K562 (cell line): ENCODE measurements at regions not wholly inside any gene's neighbourhood (a gene's known extent, or its start where the extent isn't known, plus 50 kb on each side); places are given as distances from the start of the nearest gene placed in this dataset.

Experiments
- ATAC-seq: fragments of 200-7000 bp; cut with Tn5 transposase; 3 replicates; pipeline ENCODE4 v1.9.1; 2020; ENCODE audit warnings: moderate library complexity
- BruUV-seq: library from RNA; stranded (reverse); fragments of 400-500 nt; replicated peaks from 2 replicates; lab custom pipeline; 2021; lab: Mats Ljungman, UMichigan
- CTCF ChIA-PET: fragments of 300-600 bp; formaldehyde crosslinking; extraction: SDS; loops from one replicate; lab custom pipeline; 2021; ENCODE audit warnings: low intra/inter-chr PET ratio; lab: Yijun Ruan, JAX
- POLR2A ChIA-PET: fragments of 300-600, 350-650 bp; sonication (Branson Sonifier 250); formaldehyde crosslinking; extraction: SDS; loops from one replicate; lab custom pipeline; 2021; ENCODE audit warnings: antibody characterized with exemption, inconsistent platforms; lab: Yijun Ruan, JAX
- DNase-seq, 4 experiments: peaks; one replicate each; pipeline versions ENCODE4 v3.0.0 to v3.0.0-alpha.2; 2011 to 2018; ENCODE audit warnings: low spot score in 3 of 4, mixed read lengths in 3 of 4; ENCODE audit errors: extremely low read depth in 1 of 4
- FAIRE-seq: peaks from 2 replicates; lab custom pipeline; 2011; peaks lifted over from hg19 to GRCh38; lab: Jason Lieb, UNC
- H2AFZ ChIP-seq: 2 replicates; pipeline ENCODE4 v1.6.0; 2011; ENCODE audit warnings: low read depth, low read length, control low read depth, inconsistent platforms
- H3K27ac ChIP-seq: fragments of 200-600 bp; 3 replicates; pipeline ENCODE4 v1.8.0; 2011; ENCODE audit warnings: low read depth, mild to moderate bottlenecking, control low read depth, inconsistent platforms, low read length, moderate library complexity, mixed read lengths; ENCODE audit errors: extremely low read depth
- H3K27me3 ChIP-seq, 2 experiments: fragments of 300-600 bp in 1 of 2; 2 replicates in 1 of 2; 3 replicates in 1 of 2; pipeline versions ENCODE4 v1.6.0 to v1.8.0; 2011; ENCODE audit warnings: inconsistent platforms in 2 of 2, low read length in 2 of 2, mild to moderate bottlenecking in 1 of 2, mixed read lengths in 1 of 2, moderate library complexity in 1 of 2; ENCODE audit not compliant: control insufficient read depth in 2 of 2, insufficient read depth in 2 of 2
- H3K36me3 ChIP-seq: fragments of 300-600 bp; 3 replicates; pipeline ENCODE4 v1.8.0; 2011; ENCODE audit warnings: mild to moderate bottlenecking, low read length, inconsistent platforms; ENCODE audit not compliant: control insufficient read depth, insufficient read depth
- H3K4me1 ChIP-seq, 2 experiments: fragments of 200-600 bp in 1 of 2; replicated peaks in 1 of 2; 2 replicates in 1 of 2; 3 replicates in 1 of 2; pipeline versions ENCODE4 v1.5.1 to v1.8.0; 2011; ENCODE audit warnings: inconsistent platforms in 2 of 2, low read length in 2 of 2, mild to moderate bottlenecking in 1 of 2, mixed read lengths in 1 of 2, moderate library complexity in 1 of 2; ENCODE audit not compliant: control insufficient read depth in 2 of 2, insufficient read depth in 2 of 2
- H3K4me2 ChIP-seq: 2 replicates; pipeline ENCODE4 v1.6.1; 2011; ENCODE audit warnings: low read length, control low read depth, inconsistent platforms, mixed read lengths; ENCODE audit not compliant: insufficient read depth
- H3K4me3 ChIP-seq: fragments of 200-600 bp; sonication (generic), shearing (Covaris generic); 2 replicates; pipeline ENCODE4 v1.5.1; 2016; ENCODE audit warnings: control low read depth, inconsistent platforms
- H3K79me2 ChIP-seq: fragments of 200-600 bp; 3 replicates; pipeline ENCODE4 v1.8.0; 2011; ENCODE audit warnings: low read length, inconsistent platforms; ENCODE audit not compliant: control insufficient read depth, insufficient read depth
- H3K9ac ChIP-seq, 2 experiments: 2 replicates each; pipeline versions ENCODE4 v1.6.0 to v1.6.1; 2011; ENCODE audit warnings: low read depth in 2 of 2, low read length in 2 of 2, control low read depth in 1 of 2, inconsistent platforms in 1 of 2, mild to moderate bottlenecking in 1 of 2, mixed read lengths in 1 of 2; ENCODE audit not compliant: insufficient read depth in 1 of 2
- H3K9me1 ChIP-seq: one replicate; pipeline ENCODE4 v1.6.0; 2011; ENCODE audit warnings: inconsistent platforms, mild to moderate bottlenecking, low read length, moderate library complexity; ENCODE audit not compliant: control insufficient read depth, insufficient read depth
- H3K9me3 ChIP-seq: replicated peaks from 2 replicates; pipeline ENCODE4 v1.5.1; 2011; ENCODE audit warnings: low read depth, low read length, inconsistent platforms; ENCODE audit not compliant: control insufficient read depth, insufficient read depth
- H4K20me1 ChIP-seq: replicated peaks from 2 replicates; pipeline ENCODE4 v1.6.1; 2011; ENCODE audit warnings: low read length, inconsistent platforms, mixed read lengths; ENCODE audit not compliant: control insufficient read depth, insufficient read depth
- C11orf30 ChIP-seq: fragments of 450-650 bp; IDR thresholded peaks from 2 replicates; pipeline ENCODE4 v1.6.1; 2016; ENCODE audit warnings: low read depth, mild to moderate bottlenecking
- GATAD2A ChIP-seq: fragments of 450-650 bp; IDR thresholded peaks from 2 replicates; pipeline ENCODE4 v1.6.1; 2017
- HDAC6 ChIP-seq: IDR thresholded peaks from 2 replicates; pipeline ENCODE4 v1.6.1; 2012; ENCODE audit warnings: low read depth, mild to moderate bottlenecking, control low read depth, inconsistent platforms, low read length, moderate library complexity
- MAFF ChIP-seq: IDR thresholded peaks from 2 replicates; pipeline ENCODE4 v1.6.1; 2012; ENCODE audit warnings: low read length, improper control_type of control experiment
- MAFG ChIP-seq: fragments of 450-650 bp; conservative IDR thresholded peaks from 2 replicates; pipeline ENCODE4 v1.6.1; 2016; ENCODE audit warnings: missing genetic modification characterization, missing compliant biosample characterization
- MAFK ChIP-seq: IDR thresholded peaks from 2 replicates; pipeline ENCODE4 v1.6.1; 2011; ENCODE audit warnings: low read length, improper control_type of control experiment
- NEUROD1 ChIP-seq: fragments of 150-350 bp; IDR thresholded peaks from 2 replicates; pipeline ENCODE4 v1.6.1; 2014; ENCODE audit warnings: borderline replicate concordance, low read length, low read depth; ENCODE audit not compliant: partially characterized antibody
- NFE2 ChIP-seq: IDR thresholded peaks from 2 replicates; pipeline ENCODE4 v1.6.1; 2014; ENCODE audit warnings: antibody characterized with exemption, low read depth
- NFE2L1 ChIP-seq: fragments of 450-650 bp; IDR thresholded peaks from 2 replicates; pipeline ENCODE4 v1.6.1; 2016; ENCODE audit warnings: missing genetic modification characterization, low read depth, mild to moderate bottlenecking, missing compliant biosample characterization, moderate library complexity, borderline replicate concordance
- ZNF316 ChIP-seq: fragments of 450-650 bp; IDR thresholded peaks from 2 replicates; pipeline ENCODE4 v1.6.1; 2016
- ZNF354B ChIP-seq: fragments of 250-450 bp; sonication (Bioruptor Pico); IDR thresholded peaks from 2 replicates; pipeline ENCODE4 v1.4.0; 2020
- ZNF445 ChIP-seq: fragments of 250-450 bp; sonication (Bioruptor Pico); IDR thresholded peaks from 2 replicates; pipeline ENCODE4 v1.4.0; 2020; ENCODE audit warnings: low read depth, mild to moderate bottlenecking, moderate library complexity
- WGBS: fragments of 100-300 bp; shearing (Covaris generic); methylation state at CpG from one replicate; pipeline ENCODE4 v1.1.6; 2016; ENCODE audit warnings: low coverage, mixed read lengths; ENCODE audit not compliant: insufficient coverage; ENCODE audit errors: missing lambda C conversion rate; 5-methylcytosine and 5-hydroxymethylcytosine counted together
- in situ Hi-C: fragments of 300-500 bp; cut with MboI; formaldehyde crosslinking; loops from 4 replicates; pipeline ENCODE4 v1.15.0; 2018; ENCODE audit warnings: inconsistent platforms, mixed read lengths
- intact Hi-C: fragments of 100-400 bp; cut with micrococcal nuclease; formaldehyde crosslinking; loops from 2 replicates; pipeline ENCODE4 v1.14.2; 2022

GRCh38 chr17:12348476-12348875 lies 317.2 kb upstream of the MYOCD start:
- peak; percentile 86 for TF ChIP-seq MAFG (tag)
- TF ChIP-seq NEUROD1: no peak
- TF ChIP-seq ZNF445 (CRISPR knock-in tag): no peak
- TF ChIP-seq NFE2: peak; percentile 77
- TF ChIP-seq C11orf30: peak; percentile 74
- no peak for TF ChIP-seq ZNF354B (CRISPR knock-in tag)
- peak; percentile 90 for TF ChIP-seq ZNF316
- TF ChIP-seq MAFF: peak; percentile 85
- TF ChIP-seq HDAC6: no peak
- TF ChIP-seq NFE2L1 (tag): peak; percentile 68
- TF ChIP-seq GATAD2A: no peak
- peak; percentile 73 for TF ChIP-seq MAFK
- FAIRE-seq (no peak), DNase-seq (peak in 1 of 4 experiments; percentile 1), ATAC-seq (no peak)
- Histone ChIP-seq H3K36me3 (no peaks in the 10 kb centered on the region), H3K4me2 (no peak overlapping the region), H3K9me1 (no peaks in the 10 kb centered on the region), H2AFZ (no peak overlapping the region), H3K9me3 (no peaks in the 10 kb centered on the region), H3K27ac (no peak overlapping the region), H4K20me1 (no peaks in the 10 kb centered on the region), H3K27me3 (no peaks in the 10 kb centered on the region), H3K79me2 (no peaks in the 10 kb centered on the region), H3K4me1 (no peaks in the 10 kb centered on the region), H3K9ac (no peak overlapping the region), H3K4me3 (no peak overlapping the region)
- intact Hi-C loops (no loop called here), in situ Hi-C loops (no loop called here)
- CTCF ChIA-PET: no interaction called here
- POLR2A ChIA-PET: no interaction called here
- WGBS: 0% methylated on average over 2 of the region's 2 CpGs
- no TSS peak for BruUV-seq
